SKM-1 treated with dmso at 0.1 percent for 144 hours (cell line): ENCODE measurements at regions not wholly inside any gene's neighbourhood (a gene's known extent, or its start where the extent isn't known, plus 50 kb on each side); places are given as distances from the start of the nearest gene placed in this dataset.
"Not testable (repeated sequence)": the region's sequence is repeated elsewhere in the genome, so short reads cannot be mapped to it uniquely, and the experiment has no call there.

ENCODE experiments used
- DNase-seq: peaks from one replicate; lab custom pipeline; 2025; ENCODE audit not compliant: unreplicated experiment; lab: John Stamatoyannopoulos, UW

GRCh38 chr11:31959716-31960115 is 131.2 kb upstream of the RCN1 start:
- DNase-seq: no peak

- DNase-seq: peak; percentile 45
Observed at GRCh38 chr11:31958076-31958735, 132.7 kb upstream of the RCN1 start.

- DNase-seq: no peak
Observed at GRCh38 chr11:31957674-31958073, 133.2 kb upstream of the RCN1 start.

- DNase-seq: no peak
Observed at GRCh38 chr11:31956310-31956709, 134.6 kb upstream of the RCN1 start.

- no peak for DNase-seq
Observed at GRCh38 chr11:31955838-31956237, 135.0 kb upstream of the RCN1 start.

- DNase-seq: no peak
Observed at GRCh38 chr11:31953803-31954327, 137.0 kb upstream of the RCN1 start.

GRCh38 chr11:31949733-31950200 is 138.6 kb upstream of the PAX6 start:
- DNase-seq: not testable (repeated sequence)

GRCh38 chr11:31947051-31947450 is 135.9 kb upstream of the PAX6 start:
- no peak for DNase-seq

- DNase-seq: no peak
Observed at GRCh38 chr11:31943056-31943780, 132.1 kb upstream of the PAX6 start.

- DNase-seq: no peak
Observed at GRCh38 chr11:31940371-31941037, 129.4 kb upstream of the PAX6 start.

GRCh38 chr11:31939004-31939403 is 127.9 kb upstream of the PAX6 start:
- DNase-seq: no peak

- no peak for DNase-seq
Observed at GRCh38 chr11:31936312-31936711, 125.2 kb upstream of the PAX6 start.

- DNase-seq: no peak
Observed at GRCh38 chr11:31932879-31933278, 121.8 kb upstream of the PAX6 start.

- no peak for DNase-seq
Observed at GRCh38 chr11:31927982-31928381, 116.9 kb upstream of the PAX6 start.

GRCh38 chr11:31926816-31927528 is 115.8 kb upstream of the PAX6 start:
- no peak for DNase-seq

GRCh38 chr11:31926106-31926505 is 115.0 kb upstream of the PAX6 start:
- DNase-seq: no peak

- no peak for DNase-seq
Observed at GRCh38 chr11:31922450-31922849, 111.3 kb upstream of the PAX6 start.

GRCh38 chr11:31921081-31921480 is 110.0 kb upstream of the PAX6 start:
- DNase-seq: no peak

GRCh38 chr11:31919175-31919574 is 108.1 kb upstream of the PAX6 start:
- no peak for DNase-seq

- no peak for DNase-seq
Observed at GRCh38 chr11:31915867-31916266, 104.7 kb upstream of the PAX6 start.

GRCh38 chr11:31913985-31914384 is 102.9 kb upstream of the PAX6 start:
- no peak for DNase-seq
